Loucy (cell line): ENCODE measurements at regions not wholly inside any gene's neighbourhood (a gene's known extent, or its start where the extent isn't known, plus 50 kb on each side); places are given as distances from the start of the nearest gene placed in this dataset.

Experiments
- CTCF ChIP-seq: fragments of 200-600 bp; sonication (generic); conservative IDR thresholded peaks from 2 replicates; pipeline ENCODE4 v1.5.1; 2014; ENCODE audit warnings: mild to moderate bottlenecking, antibody characterized with exemption, low read length
- EZH2phosphoT487 ChIP-seq: fragments of 200-600 bp; IDR thresholded peaks from 2 replicates; pipeline ENCODE4 v1.6.1; 2018; ENCODE audit warnings: antibody characterized with exemption, mild to moderate bottlenecking, moderate library complexity, borderline replicate concordance

DNA sequence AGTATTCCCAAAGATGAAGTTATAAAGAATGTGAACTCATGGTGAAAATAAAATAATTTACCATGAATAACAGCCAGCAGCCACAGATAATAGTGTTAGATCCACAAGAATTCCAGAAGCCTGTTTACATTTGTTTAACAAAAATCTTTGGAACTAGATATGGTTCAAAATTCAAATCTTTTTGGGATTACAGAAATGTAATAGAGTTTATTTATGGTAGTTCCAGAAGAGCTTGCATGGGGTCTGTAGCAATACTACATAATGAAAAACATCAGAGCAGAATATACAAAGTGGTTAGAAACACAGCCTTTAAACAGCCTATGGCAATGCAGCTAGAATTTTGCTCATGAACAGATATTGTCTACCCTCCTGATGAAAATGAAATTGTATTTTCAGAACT lies 179.1 kb downstream of the RDH14 start:
- TF ChIP-seq CTCF: no peak
- no peak for TF ChIP-seq EZH2phosphoT487
